ENCODE measurements at regions not wholly inside any gene's neighbourhood (a gene's known extent, or its start where the extent isn't known, plus 50 kb on each side); places are given as distances from the start of the nearest gene placed in this dataset.
A peak's percentile ranks its signal among the peaks of the same experiment; 100 is the strongest.

GRCh38 chr5:90161414-90161813, 248.1 kb downstream of the CETN3 start:
- Histone ChIP-seq H3K27ac (no peak overlapping the region), H3K27me3 (no peaks in the 10 kb centered on the region), H3K36me3 (no peaks in the 10 kb centered on the region), H3K9me3 (no peaks in the 10 kb centered on the region), H3K4me1 (no peaks in the 10 kb centered on the region), H3K4me3 (no peak overlapping the region)
- peak; percentile 35 to 56 (median 55) for DNase-seq
- intact Hi-C loops (cut with DNase I) = no loop called here
- peak; percentile 65 to 88 (median 77) for ATAC-seq
- 15% methylated on average over 4 of the region's 4 CpGs for WGBS (ENCODE audit: insufficient coverage, low coverage, low lambda C conversion rate, missing lambda C conversion rate)
- TF ChIP-seq POLR2A (IDR thresholded peaks at IDR 0.05) = no peak
- TF ChIP-seq, protein P1, sequence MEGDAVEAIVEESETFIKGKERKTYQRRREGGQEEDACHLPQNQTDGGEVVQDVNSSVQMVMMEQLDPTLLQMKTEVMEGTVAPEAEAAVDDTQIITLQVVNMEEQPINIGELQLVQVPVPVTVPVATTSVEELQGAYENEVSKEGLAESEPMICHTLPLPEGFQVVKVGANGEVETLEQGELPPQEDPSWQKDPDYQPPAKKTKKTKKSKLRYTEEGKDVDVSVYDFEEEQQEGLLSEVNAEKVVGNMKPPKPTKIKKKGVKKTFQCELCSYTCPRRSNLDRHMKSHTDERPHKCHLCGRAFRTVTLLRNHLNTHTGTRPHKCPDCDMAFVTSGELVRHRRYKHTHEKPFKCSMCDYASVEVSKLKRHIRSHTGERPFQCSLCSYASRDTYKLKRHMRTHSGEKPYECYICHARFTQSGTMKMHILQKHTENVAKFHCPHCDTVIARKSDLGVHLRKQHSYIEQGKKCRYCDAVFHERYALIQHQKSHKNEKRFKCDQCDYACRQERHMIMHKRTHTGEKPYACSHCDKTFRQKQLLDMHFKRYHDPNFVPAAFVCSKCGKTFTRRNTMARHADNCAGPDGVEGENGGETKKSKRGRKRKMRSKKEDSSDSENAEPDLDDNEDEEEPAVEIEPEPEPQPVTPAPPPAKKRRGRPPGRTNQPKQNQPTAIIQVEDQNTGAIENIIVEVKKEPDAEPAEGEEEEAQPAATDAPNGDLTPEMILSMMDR (IDR thresholded peaks at IDR 0.05) = peak in 3 of 4 donors; percentile 8 to 17 (median 11)

DNA sequence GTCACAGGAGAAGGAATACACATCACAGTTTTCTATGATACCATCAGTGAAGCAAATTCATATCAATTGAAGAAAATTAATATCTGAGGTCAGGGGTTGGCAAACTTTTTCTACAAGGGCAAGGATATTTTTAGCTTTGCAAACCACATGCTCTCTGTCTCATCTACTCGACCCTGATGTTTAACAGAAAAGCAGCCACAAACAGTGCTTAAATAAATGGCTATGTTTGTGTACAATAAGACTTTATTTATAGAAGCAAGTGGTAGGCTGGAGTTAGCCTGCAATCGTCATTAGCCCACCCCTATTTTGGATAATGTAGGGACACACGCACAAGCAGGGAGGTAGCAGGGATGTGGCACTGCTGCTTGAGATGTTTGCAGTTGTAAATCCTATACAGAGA, 251.4 kb downstream of the CETN3 start:
- no peaks in the 10 kb centered on the region for H3K4me1 ChIP-seq
- TF ChIP-seq, protein P1 (IDR thresholded peaks at IDR 0.05) = no peak
- TF ChIP-seq POLR2A (IDR thresholded peaks at IDR 0.05) = no peak
- WGBS (ENCODE audit: insufficient coverage, low coverage, low lambda C conversion rate, missing lambda C conversion rate) = 28% methylated on average over 3 of the region's 3 CpGs
- ATAC-seq (no peak), DNase-seq (no peak)
- H3K27me3 ChIP-seq = no peaks in the 10 kb centered on the region
- no peaks in the 10 kb centered on the region for H3K9me3 ChIP-seq
- no peak overlapping the region for H3K4me3 ChIP-seq
- no peaks in the 10 kb centered on the region for H3K36me3 ChIP-seq
- intact Hi-C loops (cut with DNase I) = no loop called here
- H3K27ac ChIP-seq = no peak overlapping the region

GRCh38 chr5:90153031-90153430, 256.5 kb downstream of the CETN3 start:
- ATAC-seq = no peak
- H3K4me1 ChIP-seq = no peaks in the 10 kb centered on the region
- intact Hi-C loops (cut with DNase I) = no loop called here
- no peaks in the 10 kb centered on the region for H3K27me3 ChIP-seq
- no peaks in the 10 kb centered on the region for H3K36me3 ChIP-seq
- 28% methylated on average over 2 of the region's 2 CpGs for WGBS (ENCODE audit: insufficient coverage, low coverage, low lambda C conversion rate, missing lambda C conversion rate)
- no peak overlapping the region for H3K4me3 ChIP-seq
- no peaks in the 10 kb centered on the region for H3K9me3 ChIP-seq
- no peak for DNase-seq
- TF ChIP-seq, protein P1 (IDR thresholded peaks at IDR 0.05) = no peak
- no peak for TF ChIP-seq POLR2A (IDR thresholded peaks at IDR 0.05)
- no peak overlapping the region for H3K27ac ChIP-seq

DNA sequence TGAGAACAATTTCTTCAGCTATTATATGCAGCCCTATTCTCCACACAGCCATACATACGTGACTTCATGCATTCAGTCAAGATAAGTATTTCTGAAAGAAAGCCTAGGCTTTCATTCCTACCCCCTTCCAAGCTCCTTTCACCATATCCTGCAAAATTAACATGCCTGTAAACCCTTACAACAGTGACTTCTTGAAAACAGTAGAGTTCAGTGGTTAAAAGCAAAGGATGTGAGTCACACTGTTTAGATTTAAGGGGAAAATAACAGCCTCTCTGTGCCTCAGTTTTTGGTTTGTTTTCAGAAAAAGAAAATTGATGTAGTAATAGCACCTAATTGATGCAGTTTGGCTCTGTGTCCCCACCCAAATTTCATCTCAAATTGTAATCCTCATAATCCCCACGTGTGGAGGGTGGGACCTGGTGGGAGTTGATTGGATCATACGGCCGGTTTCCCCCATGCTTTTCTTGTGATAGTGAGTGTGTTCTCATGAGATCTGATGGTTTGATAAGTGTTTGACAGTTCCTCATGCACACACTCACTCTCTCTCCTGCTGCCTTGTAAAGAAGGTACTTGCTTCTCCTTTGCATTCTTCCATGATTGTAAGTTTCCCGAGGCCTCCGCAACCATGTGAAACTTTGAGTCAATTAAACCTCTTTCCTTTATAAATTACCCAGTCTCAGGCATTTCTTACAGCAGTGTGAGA, 264.8 kb downstream of the CETN3 start:
- DNase-seq (no peak), ATAC-seq (no peak)
- no peaks in the 10 kb centered on the region for H3K4me1 ChIP-seq
- TF ChIP-seq POLR2A (IDR thresholded peaks at IDR 0.05) = no peak
- TF ChIP-seq, protein P1 (IDR thresholded peaks at IDR 0.05) = no peak
- WGBS (ENCODE audit: insufficient coverage, low coverage, low lambda C conversion rate, missing lambda C conversion rate) = 72% methylated on average over 5 of the region's 6 CpGs
- H3K27me3 ChIP-seq = no peaks in the 10 kb centered on the region
- H3K27ac ChIP-seq = no peak overlapping the region
- H3K36me3 ChIP-seq = no peaks in the 10 kb centered on the region
- intact Hi-C loops (cut with DNase I) = no loop called here
- H3K9me3 ChIP-seq = no peaks in the 10 kb centered on the region
- H3K4me3 ChIP-seq = no peak overlapping the region
